Urothelium cell line (cell line): ENCODE measurements at regions not wholly inside any gene's neighbourhood (a gene's known extent, or its start where the extent isn't known, plus 50 kb on each side); places are given as distances from the start of the nearest gene placed in this dataset.
"Not testable (repeated sequence)": the region's sequence is repeated elsewhere in the genome, so short reads cannot be mapped to it uniquely, and the experiment has no call there.

Experiments
- DNase-seq: peaks from one replicate; pipeline ENCODE4 v3.0.0; 2011; ENCODE audit warnings: low spot score, mixed read lengths
- FAIRE-seq: peaks from 2 replicates; lab custom pipeline; 2011; peaks lifted over from hg19 to GRCh38; lab: Jason Lieb, UNC

DNA sequence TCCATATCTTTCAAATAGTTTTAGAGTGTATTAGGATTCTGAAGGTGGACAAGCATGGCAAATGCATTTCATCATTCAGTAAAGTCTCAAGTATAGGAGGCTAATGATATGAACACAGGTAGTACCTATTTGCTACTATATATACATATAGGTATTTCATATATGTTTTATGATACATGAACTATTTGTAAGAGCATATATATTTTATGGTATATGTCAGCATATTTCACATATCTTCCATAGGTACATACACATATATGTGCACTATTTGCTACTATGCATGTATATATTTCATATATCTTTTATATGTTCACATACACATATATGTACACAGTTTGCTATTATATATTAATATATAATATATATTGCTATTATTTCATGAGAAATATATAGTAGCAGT lies 1291.7 kb upstream of the MIR17HG start:
- no peak for FAIRE-seq

DNA sequence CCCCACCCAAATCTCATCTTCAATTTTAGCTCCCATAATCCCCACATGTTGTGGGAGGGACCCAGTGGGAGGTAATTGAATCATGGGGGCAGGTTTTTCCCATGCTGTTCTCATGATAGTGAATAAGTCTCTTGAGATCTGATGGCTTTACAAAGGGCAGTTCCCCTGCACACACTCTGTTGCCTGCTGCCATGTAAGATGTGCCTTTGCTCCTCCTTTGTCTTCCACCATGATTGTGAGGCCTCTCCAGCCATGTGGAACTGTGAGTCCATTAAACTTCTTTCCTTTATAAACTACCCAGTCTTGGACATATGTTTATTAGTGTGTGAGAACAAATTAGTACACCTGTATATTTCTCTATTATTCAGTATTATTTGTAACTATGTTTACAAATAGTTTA lies 1283.3 kb upstream of the MIR17HG start:
- not testable (repeated sequence) for FAIRE-seq, DNase-seq

More for the DNA sequence above, 1291.7 kb upstream of the MIR17HG start:
- DNase-seq: no peak

DNA sequence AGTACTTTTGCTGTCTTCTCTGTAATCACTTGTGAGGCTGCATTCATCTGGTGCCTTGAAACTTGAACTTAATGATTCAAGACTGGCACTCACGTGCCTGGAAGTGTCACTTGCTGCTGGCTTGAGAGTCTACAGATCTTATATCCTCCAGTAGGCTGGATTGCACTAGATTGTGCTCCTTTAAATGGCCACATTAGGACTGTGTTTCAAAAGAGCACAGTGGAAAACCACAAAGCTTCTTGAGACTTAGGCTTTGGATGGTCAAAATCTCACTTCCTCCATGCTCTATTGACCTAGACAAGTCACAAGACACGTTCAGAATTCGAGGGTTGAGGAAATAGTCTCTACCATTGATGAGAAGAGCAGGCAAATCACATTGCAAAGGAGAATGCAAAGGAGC lies 1278.8 kb upstream of the MIR17HG start:
- FAIRE-seq (no peak), DNase-seq (no peak)

DNA sequence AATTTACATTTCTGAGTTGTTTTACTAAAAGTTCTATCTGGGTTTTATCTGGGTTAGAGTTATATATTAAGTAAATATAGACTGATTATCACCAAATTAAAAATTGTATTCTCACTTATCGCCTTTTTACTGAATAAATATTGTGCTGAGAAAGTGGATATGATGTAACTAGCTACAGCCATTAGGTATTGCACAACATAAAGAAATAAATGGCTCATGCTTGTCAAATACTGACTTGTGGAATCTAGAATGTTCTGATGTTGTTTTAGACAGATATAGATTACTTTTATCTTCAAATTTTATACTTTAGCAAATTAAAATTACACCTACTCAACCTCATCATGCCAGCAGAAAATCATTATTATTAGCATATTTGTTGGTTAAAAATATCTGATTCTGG lies 1277.1 kb upstream of the MIR17HG start:
- FAIRE-seq (no peak), DNase-seq (no peak)

DNA sequence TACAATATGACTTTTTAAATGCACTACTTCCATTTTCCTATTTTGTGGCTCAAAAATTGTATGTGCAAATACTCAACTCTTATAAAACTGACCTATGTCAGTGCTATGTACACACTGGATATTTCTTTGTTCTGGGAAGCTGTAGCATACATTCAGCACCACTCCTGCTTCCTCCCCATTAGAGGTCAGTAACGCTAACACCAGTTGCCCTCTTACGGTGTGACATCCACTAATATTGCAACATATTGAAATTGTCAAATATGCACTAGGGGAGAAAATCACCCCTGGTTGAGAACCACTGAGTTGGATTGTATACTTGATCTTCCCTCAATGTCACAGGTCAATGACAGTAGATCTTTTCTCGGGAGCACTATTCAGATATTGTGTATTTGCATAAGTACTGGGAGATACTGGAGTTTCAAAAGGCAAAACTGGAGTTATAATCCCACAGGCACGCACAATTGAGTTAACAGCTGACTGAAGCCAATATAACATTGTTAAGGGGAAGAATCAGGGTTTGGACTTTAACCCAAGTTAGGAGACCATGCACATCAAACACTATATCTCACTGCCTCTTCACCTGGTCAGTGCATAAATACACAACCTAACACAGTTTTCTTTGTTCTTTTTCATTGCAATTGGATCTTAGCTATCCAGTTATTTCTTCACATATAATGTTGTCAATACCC lies 1276.5 kb upstream of the MIR17HG start:
- FAIRE-seq: no peak
- no peak for DNase-seq

DNA sequence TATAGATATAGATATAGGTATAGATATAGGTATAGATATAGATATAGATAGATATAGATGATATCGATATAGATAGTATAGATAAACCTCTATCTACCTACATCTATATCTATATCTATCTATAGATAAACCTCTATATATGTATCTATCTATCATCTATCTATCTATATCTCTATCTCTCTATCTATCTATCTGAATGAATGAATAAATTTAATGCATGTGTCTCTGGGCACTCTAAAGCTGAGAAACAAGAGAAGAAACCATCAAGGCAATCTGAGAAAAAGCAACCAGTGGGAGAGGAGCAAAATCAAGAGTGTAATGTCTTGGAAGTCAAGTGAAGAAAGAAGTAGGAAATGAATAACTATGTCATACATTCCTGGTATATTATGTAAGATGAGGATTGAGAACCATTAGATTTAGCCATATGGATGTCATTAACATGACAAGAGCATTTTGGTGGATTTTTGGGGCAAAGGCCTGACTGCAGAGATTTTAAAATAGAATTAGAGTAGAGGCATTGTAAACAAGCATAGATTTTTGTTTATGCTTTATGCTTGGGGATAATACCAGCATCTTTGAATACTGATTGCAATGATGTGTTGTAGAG lies 1262.7 kb upstream of the MIR17HG start:
- FAIRE-seq: no peak
- no peak for DNase-seq

DNA sequence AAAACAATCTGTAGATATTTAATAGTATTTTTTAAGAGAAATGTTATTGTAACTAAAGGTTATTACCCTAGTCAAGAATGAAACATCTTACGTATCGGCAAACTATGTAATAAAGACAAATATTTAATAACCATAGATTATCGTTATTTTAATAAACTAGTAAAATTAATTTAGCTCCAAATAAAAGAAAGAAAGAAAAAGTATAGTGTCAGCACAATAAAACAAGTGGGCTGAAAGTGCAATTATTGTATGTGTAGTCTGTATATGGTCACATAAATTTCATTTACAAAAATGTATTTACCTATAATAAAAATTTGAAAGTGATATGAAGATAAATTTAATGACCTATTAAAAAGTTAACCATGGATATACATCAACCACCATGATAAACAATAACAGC lies 1258.4 kb upstream of the MIR17HG start:
- DNase-seq: no peak
- no peak for FAIRE-seq

DNA sequence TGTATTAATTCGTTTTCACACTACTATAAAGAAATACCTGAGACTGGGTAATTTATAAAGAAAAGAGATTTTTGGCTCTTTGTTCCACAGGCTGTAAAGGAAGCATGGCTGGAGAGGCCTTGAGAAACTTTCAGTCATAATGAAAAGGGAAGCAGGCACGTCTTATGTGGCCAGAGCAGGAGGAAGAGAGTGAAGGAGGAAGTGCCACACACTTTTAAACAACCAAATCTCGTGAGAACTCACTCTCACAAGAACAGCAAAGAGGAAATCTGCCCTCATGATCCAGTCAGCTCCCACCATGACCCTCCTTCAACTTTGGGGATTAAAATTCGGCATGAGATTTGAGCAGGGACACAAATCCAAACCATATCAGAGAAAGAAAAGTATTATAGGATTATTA lies 1255.9 kb upstream of the MIR17HG start:
- no peak for FAIRE-seq
- no peak for DNase-seq

DNA sequence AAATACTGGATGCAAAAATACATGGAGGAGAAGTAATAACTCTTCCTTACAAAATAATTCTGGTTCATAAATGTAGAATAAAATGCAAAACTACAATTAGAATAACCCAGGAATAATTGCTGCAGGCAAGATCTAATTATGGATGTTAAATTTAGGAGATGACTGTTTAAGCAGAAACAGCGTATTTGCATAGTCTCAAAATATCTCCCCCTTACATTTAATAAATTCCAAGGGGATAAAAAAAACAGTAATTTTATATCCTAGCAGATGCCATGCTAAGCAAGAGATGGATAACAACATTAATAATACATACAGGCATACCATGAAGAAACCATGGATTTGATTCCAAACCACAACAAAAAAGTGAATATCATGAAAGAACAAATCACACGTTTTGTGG lies 1253.1 kb upstream of the MIR17HG start:
- FAIRE-seq (no peak), DNase-seq (no peak)

DNA sequence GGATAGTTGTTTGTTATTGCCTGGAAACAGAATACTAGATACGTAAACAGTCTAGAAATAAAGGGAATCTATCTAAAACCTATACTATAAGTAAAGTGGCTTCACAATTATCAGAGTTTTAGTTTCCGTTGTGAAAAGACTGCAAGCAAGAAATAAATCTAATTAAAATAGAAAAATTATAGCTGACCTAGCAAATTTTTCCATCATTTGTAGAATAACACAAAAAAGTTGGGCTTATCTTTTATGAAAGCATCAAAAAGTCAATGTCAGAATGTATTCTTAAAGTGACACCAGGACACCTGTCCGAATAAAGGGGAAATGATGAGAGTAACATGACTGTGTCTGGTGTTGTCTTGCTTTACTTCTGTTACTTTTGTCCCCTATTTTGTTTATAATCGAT lies 1248.9 kb upstream of the MIR17HG start:
- FAIRE-seq (no peak), DNase-seq (no peak)

DNA sequence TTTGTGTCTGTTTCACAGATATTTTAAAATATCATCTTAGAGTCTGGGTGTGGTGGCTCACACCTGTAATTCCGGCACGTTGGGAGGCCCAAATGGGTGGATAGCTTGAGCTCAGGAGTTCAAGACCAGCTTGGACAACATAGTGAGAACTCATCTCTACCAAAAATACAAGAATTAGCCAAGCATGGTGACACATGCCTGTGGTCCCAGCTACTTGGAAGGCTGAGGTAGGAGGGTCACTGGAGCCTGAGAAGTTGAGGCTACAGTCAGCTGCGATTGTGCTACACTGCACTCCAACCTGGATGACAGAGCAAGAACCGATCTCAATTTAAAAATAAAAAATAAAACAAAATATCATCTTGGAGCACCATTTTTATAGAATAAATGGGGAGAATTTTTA lies 1247.6 kb upstream of the MIR17HG start:
- no peak for FAIRE-seq
- no peak for DNase-seq

DNA sequence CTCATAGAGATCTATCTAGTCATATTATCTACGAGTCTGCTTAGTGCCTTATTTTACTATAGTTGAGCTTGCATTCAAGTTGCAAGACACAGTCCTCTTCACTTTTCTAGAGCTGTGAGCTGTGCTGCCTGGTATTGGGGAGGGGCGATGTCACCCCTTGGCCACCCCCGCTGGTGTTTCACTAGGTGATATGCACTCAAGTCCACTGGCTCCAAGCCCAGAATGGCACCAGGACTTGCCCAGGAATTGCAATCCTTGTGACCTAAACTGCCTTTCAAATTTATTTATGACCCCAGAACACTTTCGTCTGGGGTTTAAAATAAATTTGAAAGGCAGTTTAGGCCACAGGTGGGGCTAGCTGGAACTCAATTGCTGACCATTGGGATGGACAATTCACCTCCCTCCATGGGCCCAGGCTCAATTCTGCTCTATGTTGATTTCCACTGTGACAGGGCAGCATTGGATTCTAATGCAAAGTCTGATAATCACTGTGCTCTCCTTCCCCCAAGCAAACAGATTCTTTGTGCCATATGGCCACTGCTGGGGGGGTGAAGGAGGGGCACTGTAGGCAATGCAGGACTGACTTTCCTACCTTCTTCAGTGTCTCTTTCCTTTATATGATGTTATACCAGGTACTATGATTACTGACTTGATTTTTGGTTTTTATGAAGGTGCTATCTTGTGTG lies 1244.2 kb upstream of the MIR17HG start:
- no peak for FAIRE-seq
- no peak for DNase-seq

DNA sequence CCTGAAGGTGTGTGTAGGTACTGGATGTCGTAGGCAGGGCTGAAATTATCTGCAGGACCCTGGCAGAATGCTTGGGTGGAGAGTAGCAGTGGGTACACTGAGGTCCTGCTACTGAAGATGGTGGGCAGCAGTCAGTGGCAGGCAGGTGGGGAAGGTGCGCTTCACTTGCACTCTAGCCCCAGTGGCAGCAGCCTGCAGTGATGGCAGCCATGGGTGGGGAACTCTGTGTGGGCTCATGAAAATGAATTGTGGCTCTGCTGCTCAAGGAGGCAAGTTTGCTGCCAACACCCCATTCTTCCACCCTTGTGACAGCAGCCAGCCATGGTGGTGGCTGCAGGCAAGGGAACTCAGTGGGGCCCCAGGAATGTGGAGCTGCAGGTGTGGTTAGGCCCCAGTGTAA lies 1242.7 kb upstream of the MIR17HG start:
- no peak for FAIRE-seq
- no peak for DNase-seq

DNA sequence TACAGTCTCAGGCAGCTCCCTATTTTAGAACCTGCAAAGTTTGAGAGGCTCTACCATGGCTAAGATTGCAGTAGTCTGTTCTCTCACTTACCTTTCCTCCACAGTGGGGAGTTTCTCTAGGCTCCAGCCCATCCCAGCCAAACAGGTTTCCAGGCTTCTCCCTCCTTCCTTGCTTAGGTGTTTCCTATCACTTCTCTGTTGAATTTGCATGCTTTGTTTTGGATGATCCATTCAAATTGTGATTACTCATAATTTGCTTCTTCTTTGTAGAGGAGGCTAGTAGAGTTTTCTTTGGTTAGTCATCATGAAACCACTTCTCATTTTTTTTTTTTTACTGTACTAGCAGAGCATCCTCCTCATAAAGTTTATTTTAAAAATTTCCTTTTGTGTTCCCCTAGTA lies 1242.2 kb upstream of the MIR17HG start:
- no peak for FAIRE-seq
- DNase-seq: peak; percentile 14

DNA sequence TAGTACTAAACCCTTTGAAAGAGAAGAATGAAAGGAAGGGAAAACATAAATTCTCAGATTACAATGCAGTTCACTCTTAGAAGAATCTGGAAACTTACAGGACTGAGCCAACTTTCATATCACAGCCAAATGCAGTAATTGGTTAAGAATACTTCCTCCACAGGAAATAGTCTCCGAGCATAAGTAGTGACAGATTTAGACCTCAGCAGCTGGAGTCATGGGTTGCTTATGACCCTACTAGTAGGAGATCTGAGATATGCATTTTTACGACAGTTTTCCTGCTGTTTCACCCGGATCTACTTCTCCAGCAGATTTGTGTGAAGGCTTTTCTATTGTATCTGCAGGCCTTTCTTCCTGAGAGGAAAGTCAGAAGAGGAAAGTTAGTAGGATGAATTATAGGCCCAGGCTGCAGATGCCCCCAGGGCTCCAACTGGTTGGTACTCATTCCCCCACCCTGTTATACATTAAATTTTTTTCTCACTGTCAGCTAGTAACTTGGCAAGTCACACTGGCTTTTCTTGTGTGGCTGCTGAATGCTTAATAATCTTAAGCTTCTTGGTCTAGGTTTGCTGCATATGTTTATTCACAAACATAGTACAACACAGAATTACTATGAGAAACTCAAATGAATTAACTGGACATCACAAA lies 1241.5 kb upstream of the MIR17HG start:
- FAIRE-seq: no peak

DNA sequence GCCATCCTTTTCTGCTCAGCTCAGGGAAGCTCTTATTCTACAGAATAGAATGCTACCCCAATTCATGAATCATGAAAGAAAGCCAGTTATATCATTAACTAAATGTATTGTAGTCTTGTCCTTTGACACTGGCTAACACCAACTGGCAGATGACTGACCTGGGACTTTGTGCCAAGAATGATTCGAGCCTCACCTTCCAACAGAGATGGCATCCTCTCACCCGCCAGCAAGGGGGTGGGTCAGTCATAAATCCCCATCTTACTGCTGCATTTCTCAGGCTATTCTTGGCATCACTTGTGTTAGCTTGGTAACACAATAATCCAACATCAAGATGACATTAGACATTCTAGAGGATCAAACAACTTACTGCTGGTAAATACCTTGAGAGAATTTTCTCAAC lies 1239.8 kb upstream of the MIR17HG start:
- no peak for FAIRE-seq

More for the DNA sequence above, 1241.5 kb upstream of the MIR17HG start:
- peak; percentile 4 for DNase-seq

DNA sequence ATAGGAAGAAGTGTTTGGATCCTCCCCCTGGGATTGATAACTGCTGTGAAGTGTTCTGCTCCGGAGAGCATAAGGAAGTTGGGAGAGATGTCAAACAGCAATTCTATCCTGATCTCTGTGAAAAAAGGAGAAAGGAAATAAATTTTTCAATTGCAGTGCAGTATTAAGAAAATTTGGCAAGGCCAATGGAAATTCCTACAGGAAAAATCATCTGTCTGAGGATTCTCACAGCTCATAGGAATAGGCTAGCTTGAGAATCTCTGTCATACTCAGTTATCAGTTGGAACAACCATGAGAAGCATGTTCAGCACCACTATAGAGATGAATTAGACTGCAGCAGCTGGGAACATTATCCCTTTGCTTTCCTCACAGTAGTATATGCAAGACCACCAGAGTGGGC lies 1238.9 kb upstream of the MIR17HG start:
- FAIRE-seq (no peak), DNase-seq (no peak)

More for the DNA sequence above, 1239.8 kb upstream of the MIR17HG start:
- DNase-seq: no peak

DNA sequence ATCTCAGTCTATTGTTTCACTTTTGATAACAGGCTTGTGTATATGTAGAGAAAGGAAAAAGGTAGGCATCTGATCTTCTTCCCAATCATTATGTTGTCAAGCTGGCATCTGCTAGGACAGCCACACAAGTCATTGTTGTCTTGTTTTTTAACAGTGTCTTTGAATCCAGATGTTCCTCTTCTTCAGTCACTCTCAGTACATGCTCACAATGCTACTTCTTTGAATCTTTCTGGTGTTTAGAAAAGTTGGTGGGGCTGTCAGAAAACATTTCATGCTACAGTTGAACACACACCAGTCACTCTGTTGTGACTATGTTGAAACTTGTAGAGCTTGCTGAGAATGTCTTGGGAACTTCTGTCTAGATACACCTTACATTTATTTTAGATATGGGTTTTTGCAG lies 1231.4 kb upstream of the MIR17HG start:
- no peak for FAIRE-seq

DNA sequence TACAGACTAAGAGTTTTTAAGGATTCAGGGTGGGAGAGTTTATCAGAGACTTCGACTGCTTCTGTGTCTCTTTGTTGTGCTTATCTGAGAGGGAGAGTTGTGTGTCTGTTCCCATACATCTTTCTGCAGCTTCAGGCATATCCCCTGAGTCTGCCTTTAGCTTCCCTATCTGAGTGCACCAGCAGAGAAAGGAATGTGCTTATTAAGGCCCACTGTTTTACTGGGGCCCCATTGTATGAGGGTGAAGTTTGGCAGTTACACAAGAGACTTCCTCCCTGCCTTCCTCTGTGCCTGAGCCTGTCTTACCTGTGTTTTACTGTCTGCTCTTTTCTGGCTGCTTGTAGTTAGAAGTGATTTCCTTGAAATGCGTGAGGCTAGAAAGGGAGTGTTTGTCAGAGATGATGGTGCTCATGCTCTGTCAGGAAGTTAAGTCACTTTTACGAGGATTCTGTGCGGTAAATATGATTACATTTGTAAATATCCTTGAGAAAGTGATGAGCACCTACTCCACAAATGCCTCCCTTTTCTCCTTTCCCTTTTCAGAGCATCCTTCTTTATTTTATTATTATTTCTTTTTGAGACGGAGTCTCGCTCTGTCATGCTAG lies 1228.9 kb upstream of the MIR17HG start:
- no peak for DNase-seq
- no peak for FAIRE-seq

More for the DNA sequence above, 1231.4 kb upstream of the MIR17HG start:
- no peak for DNase-seq

DNA sequence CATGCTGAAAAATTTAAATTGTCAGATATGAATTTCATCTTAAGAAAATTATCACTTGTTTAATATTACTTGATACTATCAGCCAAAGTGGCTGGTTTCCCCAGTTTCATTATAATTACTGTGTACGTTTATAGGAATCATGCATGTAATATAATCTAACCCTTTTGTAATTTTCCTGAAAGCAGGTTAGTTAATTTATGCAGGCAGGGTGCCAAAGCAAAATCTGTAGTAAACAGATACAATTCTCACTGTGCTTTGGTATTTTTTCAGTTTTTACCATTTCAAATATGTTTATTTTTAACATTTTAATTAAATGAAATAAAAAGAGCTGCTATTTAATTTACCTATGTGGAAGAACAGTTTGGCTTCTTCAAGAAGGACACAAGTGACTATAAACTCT lies 1227.5 kb upstream of the MIR17HG start:
- FAIRE-seq (no peak), DNase-seq (no peak)

DNA sequence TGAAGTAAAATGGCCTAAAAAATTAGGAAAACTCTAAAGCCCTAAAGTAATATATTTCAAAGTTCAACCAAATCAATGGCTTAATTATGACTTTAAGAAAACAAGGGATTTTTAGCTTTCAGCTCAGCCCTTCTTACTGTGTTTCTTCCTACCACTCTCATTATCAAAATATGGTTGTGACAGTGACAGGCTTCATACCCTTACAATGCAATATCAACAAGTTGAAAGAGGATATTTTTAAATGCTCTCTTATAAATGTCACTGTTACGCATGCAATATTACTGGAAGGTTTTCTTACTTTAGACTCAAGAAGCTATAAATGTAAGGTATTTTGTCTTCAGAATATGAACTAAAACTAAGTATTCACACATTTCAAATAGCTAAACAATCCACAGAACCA lies 1225.7 kb upstream of the MIR17HG start:
- FAIRE-seq: no peak
- DNase-seq: no peak
